ENCODE measurements at regions not wholly inside any gene's neighbourhood (a gene's known extent, or its start where the extent isn't known, plus 50 kb on each side); places are given as distances from the start of the nearest gene placed in this dataset.

GRCh38 chr2:153661801-153662200 is 183.2 kb upstream of the RPRM start:
- TF ChIP-seq TAF1 (IDR thresholded peaks at IDR 0.05; ENCODE audit: borderline replicate concordance, low read depth, low read length) (no peak), NFYB (IDR thresholded peaks at IDR 0.05; ENCODE audit: insufficient read depth, low read depth, low read length) (no peak), EZH2 (IDR thresholded peaks at IDR 0.05; ENCODE audit: borderline replicate concordance, control insufficient read depth, low read depth, low read length) (no peak)
